Endodermal cell (in vitro differentiated cells): ENCODE measurements at regions not wholly inside any gene's neighbourhood (a gene's known extent, or its start where the extent isn't known, plus 50 kb on each side); places are given as distances from the start of the nearest gene placed in this dataset.

Source experiments
- DNase-seq: peaks from one replicate; pipeline ENCODE4 v3.0.0-alpha.2; 2017
- H3K27ac ChIP-seq: 2 replicates; pipeline ENCODE4 v1.5.1; 2013; ENCODE audit warnings: mild to moderate bottlenecking, low read depth, low read length, moderate library complexity
- H3K27me3 ChIP-seq: 2 replicates; pipeline ENCODE4 v1.6.1; 2013; ENCODE audit warnings: mild to moderate bottlenecking, low read length, moderate library complexity; ENCODE audit not compliant: insufficient read depth, control insufficient read depth, poor library complexity, severe bottlenecking
- H3K36me3 ChIP-seq: 2 replicates; pipeline ENCODE4 v1.7.0; 2013; ENCODE audit warnings: mild to moderate bottlenecking, low read length, moderate library complexity; ENCODE audit not compliant: control insufficient read depth, insufficient read depth
- H3K4me1 ChIP-seq: one replicate; pipeline ENCODE4 v1.7.0; 2013; ENCODE audit warnings: low read length; ENCODE audit not compliant: control insufficient read depth, insufficient read depth
- H3K4me3 ChIP-seq: 2 replicates; pipeline ENCODE4 v1.5.1; 2013; ENCODE audit warnings: mild to moderate bottlenecking, low read length, moderate library complexity
- H3K9ac ChIP-seq: 2 replicates; pipeline ENCODE4 v1.6.1; 2013; ENCODE audit warnings: mild to moderate bottlenecking, low read length, moderate library complexity; ENCODE audit not compliant: poor library complexity, severe bottlenecking; ENCODE audit errors: extremely low read depth
- H3K9me3 ChIP-seq: 2 replicates; pipeline ENCODE4 v1.6.1; 2013; ENCODE audit warnings: mild to moderate bottlenecking, low read length, moderate library complexity; ENCODE audit not compliant: control insufficient read depth
- H3K27ac Mint-ChIP-seq: 2 replicates; pipeline ENCODE4 v1.8.0; 2020; ENCODE audit warnings: mixed read lengths
- H3K27me3 Mint-ChIP-seq: 2 replicates; pipeline ENCODE4 v1.8.0; 2021; ENCODE audit warnings: mild to moderate bottlenecking, mixed read lengths; ENCODE audit not compliant: insufficient read depth
- H3K36me3 Mint-ChIP-seq: 2 replicates; pipeline ENCODE4 v1.8.0; 2020; ENCODE audit warnings: low read depth, mixed read lengths
- H3K4me1 Mint-ChIP-seq: 2 replicates; pipeline ENCODE4 v1.8.0; 2020; ENCODE audit warnings: mixed read lengths
- H3K4me3 Mint-ChIP-seq: 2 replicates; pipeline ENCODE4 v1.8.0; 2020; ENCODE audit warnings: mild to moderate bottlenecking, moderate library complexity, mixed read lengths
- H3K9me3 Mint-ChIP-seq: 2 replicates; pipeline ENCODE4 v1.8.0; 2020; ENCODE audit warnings: mild to moderate bottlenecking, mixed read lengths
- WGBS, 2 experiments: methylation state at CpG; one replicate each; pipeline versions ENCODE4 v1.1.5 to v1.1.7; 2013; ENCODE audit warnings: missing lambda C conversion rate in 2 of 2, mixed read lengths in 1 of 2; ENCODE audit not compliant: insufficient coverage in 1 of 2, insufficient read length in 1 of 2; 5-methylcytosine and 5-hydroxymethylcytosine counted together
- TF ChIP-seq, protein P1 (sequence below): fragments of 200-600 bp; sonication (generic); conservative IDR thresholded peaks from 2 replicates; pipeline ENCODE4 v1.5.0; 2021; ENCODE audit warnings: antibody characterized with exemption, mild to moderate bottlenecking

DNA sequence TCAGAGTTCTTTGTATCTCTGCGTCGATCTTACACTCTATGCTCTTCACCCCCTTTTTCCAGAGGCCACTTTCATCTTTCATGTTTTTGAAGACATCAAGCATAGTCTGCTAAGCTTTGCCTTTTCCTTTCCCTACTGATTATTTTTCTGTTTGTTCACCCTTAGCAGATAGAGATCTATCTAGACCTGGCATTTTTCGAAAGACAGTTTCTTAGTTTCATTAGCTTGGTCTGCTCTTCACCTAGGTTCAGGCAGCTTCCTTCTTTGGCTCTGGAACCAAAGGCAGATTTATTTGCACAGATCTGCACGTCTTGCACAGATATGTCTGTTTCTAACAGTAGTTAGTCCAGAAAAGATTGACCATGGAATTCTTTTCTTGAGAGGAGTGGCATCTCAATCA lies 122.7 kb upstream of the HS3ST5 start:
- peaks cover 2% of the 10 kb centered on the region for H3K4me1 Mint-ChIP-seq
- no peak overlapping the region for H3K4me3 Mint-ChIP-seq
- Histone ChIP-seq H3K27me3 (no peaks in the 10 kb centered on the region), H3K27ac (no peak overlapping the region), H3K4me3 (no peak overlapping the region), H3K4me1 (no peaks in the 10 kb centered on the region), H3K9me3 (no peaks in the 10 kb centered on the region), H3K36me3 (no peaks in the 10 kb centered on the region), H3K9ac (no peak overlapping the region)
- no peaks in the 10 kb centered on the region for H3K27me3 Mint-ChIP-seq
- WGBS, 2 experiments, result 93% methylated on average over 3 to 4 of the region's 4 CpGs
- no peak for DNase-seq
- TF ChIP-seq, protein P1, sequence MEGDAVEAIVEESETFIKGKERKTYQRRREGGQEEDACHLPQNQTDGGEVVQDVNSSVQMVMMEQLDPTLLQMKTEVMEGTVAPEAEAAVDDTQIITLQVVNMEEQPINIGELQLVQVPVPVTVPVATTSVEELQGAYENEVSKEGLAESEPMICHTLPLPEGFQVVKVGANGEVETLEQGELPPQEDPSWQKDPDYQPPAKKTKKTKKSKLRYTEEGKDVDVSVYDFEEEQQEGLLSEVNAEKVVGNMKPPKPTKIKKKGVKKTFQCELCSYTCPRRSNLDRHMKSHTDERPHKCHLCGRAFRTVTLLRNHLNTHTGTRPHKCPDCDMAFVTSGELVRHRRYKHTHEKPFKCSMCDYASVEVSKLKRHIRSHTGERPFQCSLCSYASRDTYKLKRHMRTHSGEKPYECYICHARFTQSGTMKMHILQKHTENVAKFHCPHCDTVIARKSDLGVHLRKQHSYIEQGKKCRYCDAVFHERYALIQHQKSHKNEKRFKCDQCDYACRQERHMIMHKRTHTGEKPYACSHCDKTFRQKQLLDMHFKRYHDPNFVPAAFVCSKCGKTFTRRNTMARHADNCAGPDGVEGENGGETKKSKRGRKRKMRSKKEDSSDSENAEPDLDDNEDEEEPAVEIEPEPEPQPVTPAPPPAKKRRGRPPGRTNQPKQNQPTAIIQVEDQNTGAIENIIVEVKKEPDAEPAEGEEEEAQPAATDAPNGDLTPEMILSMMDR, result no peak
- no peaks in the 10 kb centered on the region for H3K9me3 Mint-ChIP-seq
- peaks cover 2% of the 10 kb centered on the region for H3K36me3 Mint-ChIP-seq
- no peak overlapping the region for H3K27ac Mint-ChIP-seq

DNA sequence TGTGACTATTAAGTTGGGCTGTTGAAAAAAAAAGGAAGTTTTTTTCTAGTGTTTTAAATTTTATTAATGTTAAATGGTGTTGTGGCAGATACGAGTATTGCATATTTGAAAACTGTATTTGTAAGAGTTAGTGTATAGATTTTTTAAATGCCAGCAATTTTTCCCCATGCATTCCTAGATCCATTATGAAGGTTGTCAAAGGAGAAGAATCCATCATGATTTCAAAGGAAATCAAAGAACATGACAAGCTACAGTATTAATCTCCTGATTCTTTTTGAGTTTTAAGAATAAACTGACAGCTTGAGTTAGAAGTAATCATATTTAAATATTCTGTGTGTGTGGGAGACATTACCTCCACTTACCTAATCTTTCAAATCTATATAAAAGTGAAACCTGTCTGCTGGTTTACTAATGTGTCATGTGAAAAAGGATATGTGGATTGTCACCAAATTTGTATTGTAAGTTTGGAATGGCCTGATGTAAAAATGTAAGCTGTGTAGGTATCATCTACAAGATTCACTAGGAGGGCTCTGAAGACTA lies 111.0 kb upstream of the HS3ST5 start:
- Mint-ChIP-seq H3K4me1 (peaks cover 12% of the 10 kb centered on the region), H3K27ac (no peak overlapping the region), H3K9me3 (no peaks in the 10 kb centered on the region), H3K27me3 (no peaks in the 10 kb centered on the region), H3K36me3 (peaks cover 3% of the 10 kb centered on the region), H3K4me3 (no peak overlapping the region)
- no peak overlapping the region for H3K4me3 ChIP-seq
- 76 to 83% methylated on average over 1 of the region's 1 CpG for WGBS, 2 experiments
- no peaks in the 10 kb centered on the region for H3K9me3 ChIP-seq
- no peak for DNase-seq
- TF ChIP-seq, protein P1, result no peak
- H3K9ac ChIP-seq, result no peak overlapping the region
- no peaks in the 10 kb centered on the region for H3K36me3 ChIP-seq
- H3K27ac ChIP-seq, result no peak overlapping the region
- no peaks in the 10 kb centered on the region for H3K4me1 ChIP-seq
- peaks cover 25% of the 10 kb centered on the region for H3K27me3 ChIP-seq

DNA sequence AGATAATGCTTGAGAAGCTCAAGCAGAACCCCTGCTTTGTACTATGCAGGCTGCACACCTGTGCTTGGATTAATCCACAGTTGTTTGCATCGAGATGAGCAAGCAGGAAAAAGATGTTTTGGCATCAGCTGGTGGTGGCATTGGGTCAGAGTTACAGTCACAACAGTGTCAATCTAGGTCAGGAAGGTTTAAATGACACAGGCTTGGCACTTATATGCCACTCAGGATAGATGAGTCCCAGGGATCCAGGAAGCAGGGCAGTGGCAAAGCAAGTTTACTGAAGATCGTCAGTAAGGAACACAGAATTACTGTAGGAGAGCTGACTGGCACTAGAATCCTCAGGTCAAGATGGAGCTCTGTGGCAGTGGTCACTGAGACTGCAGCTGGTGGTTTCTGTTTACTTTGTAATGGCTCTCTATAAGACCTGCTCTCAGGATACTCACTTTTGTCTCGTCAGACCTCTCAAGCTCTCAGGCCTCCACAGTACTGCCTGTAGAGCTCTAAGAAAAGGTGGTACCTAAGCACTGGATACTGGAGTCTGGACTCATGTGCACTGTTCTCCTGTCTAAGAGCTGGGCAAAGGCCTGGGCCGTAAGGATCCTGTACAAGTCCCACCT lies 110.1 kb upstream of the HS3ST5 start:
- Histone ChIP-seq H3K4me1 (no peaks in the 10 kb centered on the region), H3K9ac (no peak overlapping the region), H3K27me3 (peaks cover 25% of the 10 kb centered on the region), H3K9me3 (no peaks in the 10 kb centered on the region), H3K27ac (no peak overlapping the region), H3K36me3 (no peaks in the 10 kb centered on the region), H3K4me3 (no peak overlapping the region)
- H3K4me3 Mint-ChIP-seq, result no peak overlapping the region
- WGBS, 2 experiments, result 92 to 93% methylated on average over 2 to 4 of the region's 4 CpGs
- H3K4me1 Mint-ChIP-seq, result peaks cover 12% of the 10 kb centered on the region
- H3K36me3 Mint-ChIP-seq, result peaks cover 3% of the 10 kb centered on the region
- H3K27ac Mint-ChIP-seq, result no peak overlapping the region
- TF ChIP-seq, protein P1, result no peak
- no peak for DNase-seq
- no peaks in the 10 kb centered on the region for H3K27me3 Mint-ChIP-seq
- H3K9me3 Mint-ChIP-seq, result no peaks in the 10 kb centered on the region
